ENCODE measurements at regions not wholly inside any gene's neighbourhood (a gene's known extent, or its start where the extent isn't known, plus 50 kb on each side); places are given as distances from the start of the nearest gene placed in this dataset.

- Mint-ChIP-seq H3K4me3 (ENCODE audit: unreplicated experiment) (no peak overlapping the region), H3K36me3 (ENCODE audit: insufficient read depth, unreplicated experiment) (no peaks in the 10 kb centered on the region), H3K4me1 (ENCODE audit: insufficient read depth, unreplicated experiment) (no peaks in the 10 kb centered on the region), H3K9me3 (ENCODE audit: unreplicated experiment) (no peaks in the 10 kb centered on the region), H3K27ac (ENCODE audit: low read depth, unreplicated experiment) (no peak overlapping the region), H3K27me3 (ENCODE audit: insufficient read depth, unreplicated experiment) (peaks cover 38% of the 10 kb centered on the region)
- BruUV-seq (replicated peaks): no TSS peak
- DNase-seq (ENCODE audit: unreplicated experiment): no peak
- POLR2A ChIA-PET: no interaction called here
- intact Hi-C loops (cut with micrococcal nuclease): no loop called here
- CTCF ChIA-PET: interaction anchor here (0.6 to 1.0 kb wide), 4 partner anchors 206 to 754 kb away, joined by 4 read pairs; no protein-coding TSS in a partner anchor
- no peak for TF ChIP-seq CTCF (IDR thresholded peaks at IDR 0.05; ENCODE audit: unreplicated experiment)
Observed at GRCh38 chrX:8955511-8955910, 78.4 kb downstream of the FAM9B start.

DNA sequence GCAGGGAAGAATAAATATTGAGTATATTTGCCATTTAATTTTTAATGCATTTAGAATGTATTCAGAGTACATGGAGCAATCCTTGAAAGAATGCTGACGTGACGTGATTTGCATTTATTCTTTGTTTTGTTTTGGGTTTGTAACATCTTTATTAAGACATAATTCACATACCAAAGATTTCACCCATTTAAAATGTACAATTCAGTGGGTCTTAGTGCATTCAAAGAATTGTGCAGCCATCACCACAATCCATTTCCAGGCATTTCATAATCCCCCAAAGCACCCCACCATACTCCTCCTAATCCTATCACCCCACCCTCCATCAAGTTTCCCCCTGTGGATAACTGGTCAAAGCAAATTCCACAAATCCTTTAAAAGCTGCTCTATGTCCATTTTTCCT is 87.4 kb downstream of the FAM9B start:
- intact Hi-C loops (cut with micrococcal nuclease): no loop called here
- H3K27ac Mint-ChIP-seq (ENCODE audit: low read depth, unreplicated experiment): no peak overlapping the region
- TF ChIP-seq CTCF (IDR thresholded peaks at IDR 0.05; ENCODE audit: unreplicated experiment): no peak
- H3K9me3 Mint-ChIP-seq (ENCODE audit: unreplicated experiment): no peaks in the 10 kb centered on the region
- no peaks in the 10 kb centered on the region for H3K4me1 Mint-ChIP-seq (ENCODE audit: insufficient read depth, unreplicated experiment)
- ChIA-PET CTCF (no interaction called here), POLR2A (interaction anchor here (0.6 kb wide), 1 partner anchor 24 kb away, joined by 3 read pairs; no protein-coding TSS in a partner anchor)
- DNase-seq (ENCODE audit: unreplicated experiment): no peak
- no peak overlapping the region for H3K4me3 Mint-ChIP-seq (ENCODE audit: unreplicated experiment)
- no TSS peak for BruUV-seq (replicated peaks)
- no peaks in the 10 kb centered on the region for H3K36me3 Mint-ChIP-seq (ENCODE audit: insufficient read depth, unreplicated experiment)
- H3K27me3 Mint-ChIP-seq (ENCODE audit: insufficient read depth, unreplicated experiment): peaks cover 41% of the 10 kb centered on the region

DNA sequence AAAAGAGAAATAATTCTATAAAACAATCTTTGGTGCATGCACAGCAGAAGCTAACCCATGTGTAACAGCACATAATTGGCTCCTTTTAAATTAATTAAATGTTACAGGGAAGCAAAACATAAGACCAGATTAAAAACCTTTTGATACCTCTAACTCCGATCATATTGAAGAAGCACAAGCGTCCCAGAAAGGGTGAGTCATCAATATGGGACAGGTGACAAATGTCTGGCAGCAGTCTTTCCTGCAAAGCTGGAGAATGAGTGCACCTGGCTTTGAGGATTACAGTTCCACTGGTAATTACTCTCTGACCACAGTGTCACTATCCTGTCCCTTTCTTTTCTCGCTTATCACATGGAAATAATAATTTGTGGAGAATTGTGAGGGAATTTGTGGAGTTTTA is 94.6 kb downstream of the FAM9B start:
- ChIA-PET CTCF (no interaction called here), POLR2A (no interaction called here)
- no peak for TF ChIP-seq CTCF (IDR thresholded peaks at IDR 0.05; ENCODE audit: unreplicated experiment)
- Mint-ChIP-seq H3K27ac (ENCODE audit: low read depth, unreplicated experiment) (no peak overlapping the region), H3K9me3 (ENCODE audit: unreplicated experiment) (peaks cover 26% of the 10 kb centered on the region), H3K4me3 (ENCODE audit: unreplicated experiment) (no peak overlapping the region), H3K27me3 (ENCODE audit: insufficient read depth, unreplicated experiment) (peaks cover 36% of the 10 kb centered on the region), H3K36me3 (ENCODE audit: insufficient read depth, unreplicated experiment) (no peaks in the 10 kb centered on the region), H3K4me1 (ENCODE audit: insufficient read depth, unreplicated experiment) (no peaks in the 10 kb centered on the region)
- intact Hi-C loops (cut with micrococcal nuclease): no loop called here
- BruUV-seq (replicated peaks): no TSS peak
- DNase-seq (ENCODE audit: unreplicated experiment): no peak

DNA sequence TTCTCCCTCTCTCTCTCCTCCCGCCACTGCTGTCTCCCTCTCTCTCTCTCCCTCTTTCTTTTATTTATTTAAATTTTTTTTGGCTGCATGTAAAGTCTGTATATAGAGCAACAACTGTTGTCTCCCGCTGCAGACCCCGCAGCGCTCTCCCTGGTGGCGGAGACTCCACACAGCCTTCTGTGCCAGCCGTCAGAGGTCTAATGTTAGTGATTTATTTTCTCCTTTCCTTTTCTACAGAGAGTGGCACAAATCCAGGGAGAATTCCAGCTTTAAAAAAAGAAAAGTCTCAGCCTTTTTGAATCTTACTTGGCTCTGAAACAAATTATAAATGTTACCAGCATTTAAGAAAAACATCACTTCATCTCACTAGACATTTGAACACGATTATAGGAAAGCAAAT is 106.2 kb downstream of the FAM9B start:
- Mint-ChIP-seq H3K4me3 (ENCODE audit: unreplicated experiment) (no peak overlapping the region), H3K4me1 (ENCODE audit: insufficient read depth, unreplicated experiment) (no peaks in the 10 kb centered on the region), H3K36me3 (ENCODE audit: insufficient read depth, unreplicated experiment) (no peaks in the 10 kb centered on the region), H3K27me3 (ENCODE audit: insufficient read depth, unreplicated experiment) (peaks cover 45% of the 10 kb centered on the region), H3K27ac (ENCODE audit: low read depth, unreplicated experiment) (no peak overlapping the region), H3K9me3 (ENCODE audit: unreplicated experiment) (peaks cover 8% of the 10 kb centered on the region)
- no peak for TF ChIP-seq CTCF (IDR thresholded peaks at IDR 0.05; ENCODE audit: unreplicated experiment)
- POLR2A ChIA-PET: interaction anchor here (0.5 kb wide), 1 partner anchor 712 kb away, joined by 4 read pairs; no protein-coding TSS in a partner anchor
- BruUV-seq (replicated peaks): no TSS peak
- DNase-seq (ENCODE audit: unreplicated experiment): no peak
- CTCF ChIA-PET: no interaction called here
- intact Hi-C loops (cut with micrococcal nuclease): no loop called here

Data from MCF 10A (cell line).